HEK293 (cell line): ENCODE measurements at regions not wholly inside any gene's neighbourhood (a gene's known extent, or its start where the extent isn't known, plus 50 kb on each side); places are given as distances from the start of the nearest gene placed in this dataset.

Experiments
- ATF2 ChIP-seq: fragments of 450-650 bp; formaldehyde crosslinking; IDR thresholded peaks from 2 replicates; pipeline ENCODE4 v1.5.1; 2016; ENCODE audit warnings: missing biosample characterization, missing genetic modification characterization, low read depth
- CTCF ChIP-seq: fragments of 450-650 bp; formaldehyde crosslinking; IDR thresholded peaks from 2 replicates; pipeline ENCODE4 v1.5.1; 2016; ENCODE audit warnings: missing biosample characterization, missing genetic modification characterization
- ZBTB11 ChIP-seq: fragments of 450-650 bp; formaldehyde crosslinking; conservative IDR thresholded peaks from 2 replicates; pipeline ENCODE4 v1.5.1; 2016; ENCODE audit warnings: low read depth, missing biosample characterization, missing genetic modification characterization
- ZBTB48 ChIP-seq: fragments of 450-650 bp; formaldehyde crosslinking; IDR thresholded peaks from 2 replicates; pipeline ENCODE4 v1.5.1; 2016; ENCODE audit warnings: missing biosample characterization, missing genetic modification characterization
- ZNF140 ChIP-seq: fragments of 450-650 bp; formaldehyde crosslinking; IDR thresholded peaks from 2 replicates; pipeline ENCODE4 v1.5.1; 2016; ENCODE audit warnings: missing biosample characterization, missing genetic modification characterization
- ZNF174 ChIP-seq: fragments of 450-650 bp; formaldehyde crosslinking; IDR thresholded peaks from 2 replicates; pipeline ENCODE4 v1.5.0; 2017; ENCODE audit warnings: missing biosample characterization, mild to moderate bottlenecking, missing genetic modification characterization
- ZNF274 ChIP-seq, 2 experiments: fragments of 200-500 bp in 1 of 2; fragments of 450-650 bp in 1 of 2; sonication (Bioruptor generic) in 1 of 2; formaldehyde crosslinking in 1 of 2; IDR thresholded peaks; 2 replicates each; pipeline versions ENCODE4 v1.5.1 to v1.6.1; 2014 to 2016; ENCODE audit warnings: borderline replicate concordance in 1 of 2, inconsistent platforms in 1 of 2, low read length in 1 of 2, missing biosample characterization in 1 of 2, missing genetic modification characterization in 1 of 2
- ZNF354C ChIP-seq: fragments of 450-650 bp; formaldehyde crosslinking; IDR thresholded peaks from 2 replicates; pipeline ENCODE4 v1.5.1; 2016; ENCODE audit warnings: missing biosample characterization, missing genetic modification characterization, low read depth, borderline replicate concordance
- ZNF660 ChIP-seq: fragments of 450-650 bp; IDR thresholded peaks from 2 replicates; pipeline ENCODE4 v1.5.1; 2018; ENCODE audit warnings: missing biosample characterization, mild to moderate bottlenecking, missing genetic modification characterization

- TF ChIP-seq ZBTB11 (tag by site-specific recombination): no peak
- no peak for TF ChIP-seq CTCF (tag by site-specific recombination)
- no peak for TF ChIP-seq ZBTB48
- no peak for TF ChIP-seq ZNF174
- no peak for TF ChIP-seq ZNF660 (tag by site-specific recombination)
- TF ChIP-seq ZNF274 (IDR thresholded peaks at IDR 0.05; ENCODE audit: low read length): no peak
- no peak for TF ChIP-seq ZNF274 (tag by site-specific recombination; IDR thresholded peaks at IDR 0.05; ENCODE audit: borderline replicate concordance)
- no peak for TF ChIP-seq ZNF354C (tag by site-specific recombination)
- TF ChIP-seq ATF2: no peak
- no peak for TF ChIP-seq ZNF140 (tag by site-specific recombination)
Observed at GRCh38 chr14:53849549-53849948, 107.1 kb downstream of the BMP4 start.
